Keratinocyte (primary cell): ENCODE measurements at regions not wholly inside any gene's neighbourhood (a gene's known extent, or its start where the extent isn't known, plus 50 kb on each side); places are given as distances from the start of the nearest gene placed in this dataset.

ENCODE experiments used
- EZH2 ChIP-seq: IDR thresholded peaks from one replicate; pipeline ENCODE4 v1.6.1; 2012; ENCODE audit warnings: inconsistent platforms, mild to moderate bottlenecking, low read length, moderate library complexity
- TF ChIP-seq, protein P1 (sequence below), 3 experiments: IDR thresholded peaks in 1 of 3; conservative IDR thresholded peaks in 1 of 3; optimal IDR thresholded peaks in 1 of 3; 2 replicates in 2 of 3; 3 replicates in 1 of 3; pipeline versions ENCODE3 to v1.5.1; 2011; ENCODE audit warnings: low read length in 3 of 3, mild to moderate bottlenecking in 3 of 3, moderate library complexity in 2 of 3, control low read depth in 1 of 3, inconsistent platforms in 1 of 3; ENCODE audit not compliant: insufficient read depth in 2 of 3; ENCODE audit errors: extremely low read depth in 1 of 3

DNA sequence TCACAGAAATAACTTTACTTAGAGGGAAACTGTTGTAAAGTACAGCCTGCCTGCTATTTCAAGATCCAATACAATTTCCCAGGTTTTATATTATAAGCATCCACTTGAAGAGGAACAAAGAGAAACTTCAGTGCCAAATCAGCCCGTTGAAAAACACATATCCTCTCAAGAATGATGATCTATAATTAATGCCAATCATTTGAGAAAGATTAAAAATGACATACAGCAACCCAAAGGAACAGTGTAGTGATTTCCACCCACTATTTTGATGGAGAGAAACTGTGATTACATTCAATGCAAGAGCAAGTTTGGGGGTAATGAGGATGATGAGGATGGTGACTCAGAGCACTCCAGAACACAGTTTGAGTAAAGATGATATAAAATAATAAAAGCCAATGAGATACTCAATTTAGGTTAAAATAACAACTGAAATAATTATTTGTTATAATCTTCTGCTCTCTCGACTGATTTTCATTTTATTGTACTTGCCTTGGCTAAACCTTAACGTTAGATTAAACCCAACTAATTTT, 715.5 kb downstream of the NCAM2 start:
- TF ChIP-seq, protein P1, sequence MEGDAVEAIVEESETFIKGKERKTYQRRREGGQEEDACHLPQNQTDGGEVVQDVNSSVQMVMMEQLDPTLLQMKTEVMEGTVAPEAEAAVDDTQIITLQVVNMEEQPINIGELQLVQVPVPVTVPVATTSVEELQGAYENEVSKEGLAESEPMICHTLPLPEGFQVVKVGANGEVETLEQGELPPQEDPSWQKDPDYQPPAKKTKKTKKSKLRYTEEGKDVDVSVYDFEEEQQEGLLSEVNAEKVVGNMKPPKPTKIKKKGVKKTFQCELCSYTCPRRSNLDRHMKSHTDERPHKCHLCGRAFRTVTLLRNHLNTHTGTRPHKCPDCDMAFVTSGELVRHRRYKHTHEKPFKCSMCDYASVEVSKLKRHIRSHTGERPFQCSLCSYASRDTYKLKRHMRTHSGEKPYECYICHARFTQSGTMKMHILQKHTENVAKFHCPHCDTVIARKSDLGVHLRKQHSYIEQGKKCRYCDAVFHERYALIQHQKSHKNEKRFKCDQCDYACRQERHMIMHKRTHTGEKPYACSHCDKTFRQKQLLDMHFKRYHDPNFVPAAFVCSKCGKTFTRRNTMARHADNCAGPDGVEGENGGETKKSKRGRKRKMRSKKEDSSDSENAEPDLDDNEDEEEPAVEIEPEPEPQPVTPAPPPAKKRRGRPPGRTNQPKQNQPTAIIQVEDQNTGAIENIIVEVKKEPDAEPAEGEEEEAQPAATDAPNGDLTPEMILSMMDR (optimal IDR thresholded peaks at IDR 0.05 in 1 of 3, IDR thresholded peaks at IDR 0.05 in 1 of 3, conservative IDR thresholded peaks at IDR 0.05 in 1 of 3; ENCODE audit: extremely low read depth in 1 of 3, insufficient read depth in 2 of 3, low read length in 3 of 3): no peak
- TF ChIP-seq EZH2: no peak
